ENCODE measurements at regions not wholly inside any gene's neighbourhood (a gene's known extent, or its start where the extent isn't known, plus 50 kb on each side); places are given as distances from the start of the nearest gene placed in this dataset.
"Not testable (repeated sequence)": the region's sequence is repeated elsewhere in the genome, so short reads cannot be mapped to it uniquely, and the experiment has no call there.

GRCh38 chr5:17034992-17035391 is 98.9 kb upstream of the MYO10 start:
- DNase-seq (ENCODE audit: low read depth in 1 of 2, low spot score in 1 of 2), result not testable (repeated sequence)

GRCh38 chr5:17037751-17038150 is 101.7 kb upstream of the MYO10 start:
- DNase-seq (ENCODE audit: low read depth in 1 of 2, low spot score in 1 of 2), result no peak

GRCh38 chr5:17039170-17039569 is 103.1 kb upstream of the MYO10 start:
- DNase-seq (ENCODE audit: low read depth in 1 of 2, low spot score in 1 of 2), result no peak

GRCh38 chr5:17042041-17042440 is 106.0 kb upstream of the MYO10 start:
- no peak for DNase-seq (ENCODE audit: low read depth in 1 of 2, low spot score in 1 of 2)

GRCh38 chr5:17046320-17046719 is 110.2 kb upstream of the MYO10 start:
- no peak for DNase-seq (ENCODE audit: low read depth in 1 of 2, low spot score in 1 of 2)

- no peak for DNase-seq (ENCODE audit: low read depth in 1 of 2, low spot score in 1 of 2)
Observed at GRCh38 chr5:17050236-17050635, 114.1 kb upstream of the MYO10 start.

GRCh38 chr5:17054911-17055310 is 118.8 kb upstream of the MYO10 start:
- DNase-seq (ENCODE audit: low read depth in 1 of 2, low spot score in 1 of 2), result no peak

- DNase-seq (ENCODE audit: low read depth in 1 of 2, low spot score in 1 of 2), result no peak
Observed at GRCh38 chr5:17056141-17056631, 120.1 kb upstream of the MYO10 start.

- DNase-seq (ENCODE audit: low read depth in 1 of 2, low spot score in 1 of 2), result no peak
Observed at GRCh38 chr5:17058438-17058837, 122.3 kb upstream of the MYO10 start.

GRCh38 chr5:17061973-17062470 is 125.9 kb upstream of the MYO10 start:
- DNase-seq (ENCODE audit: low read depth in 1 of 2, low spot score in 1 of 2), result no peak

- not testable (repeated sequence) for DNase-seq (ENCODE audit: low read depth in 1 of 2, low spot score in 1 of 2)
Observed at GRCh38 chr5:17062741-17063140, 126.7 kb upstream of the MYO10 start.

- DNase-seq (ENCODE audit: low read depth in 1 of 2, low spot score in 1 of 2), result no peak
Observed at GRCh38 chr5:17064241-17064640, 128.2 kb upstream of the MYO10 start.

- DNase-seq (ENCODE audit: low read depth in 1 of 2, low spot score in 1 of 2), result no peak
Observed at GRCh38 chr5:17065458-17065857, 129.4 kb upstream of the MYO10 start.

- DNase-seq (ENCODE audit: low read depth in 1 of 2, low spot score in 1 of 2), result not testable (repeated sequence)
Observed at GRCh38 chr5:17066026-17066425, 129.9 kb upstream of the MYO10 start.

- no peak for DNase-seq (ENCODE audit: low read depth in 1 of 2, low spot score in 1 of 2)
Observed at GRCh38 chr5:17067657-17068392, 131.7 kb upstream of the MYO10 start.

- DNase-seq (ENCODE audit: low read depth in 1 of 2, low spot score in 1 of 2), result no peak
Observed at GRCh38 chr5:17069995-17070511, 134.0 kb upstream of the MYO10 start.

- no peak for DNase-seq (ENCODE audit: low read depth in 1 of 2, low spot score in 1 of 2)
Observed at GRCh38 chr5:17070647-17071046, 134.6 kb upstream of the MYO10 start.

GRCh38 chr5:17075236-17075635 is 139.1 kb upstream of the MYO10 start:
- DNase-seq (ENCODE audit: low read depth in 1 of 2, low spot score in 1 of 2), result no peak

GRCh38 chr5:17076272-17076671 is 140.2 kb upstream of the MYO10 start:
- DNase-seq (ENCODE audit: low read depth in 1 of 2, low spot score in 1 of 2), result no peak

GRCh38 chr5:17077440-17078233 is 139.8 kb upstream of the BASP1 start:
- no peak for DNase-seq (ENCODE audit: low read depth in 1 of 2, low spot score in 1 of 2)

- no peak for DNase-seq (ENCODE audit: low read depth in 1 of 2, low spot score in 1 of 2)
Observed at GRCh38 chr5:17079562-17079961, 137.9 kb upstream of the BASP1 start.

- no peak for DNase-seq (ENCODE audit: low read depth in 1 of 2, low spot score in 1 of 2)
Observed at GRCh38 chr5:17080361-17080760, 137.1 kb upstream of the BASP1 start.

All from activated CD4-positive, alpha-beta T cell treated with anti-CD3 and anti-CD28 coated beads, Interleukin-2, amount 50 U/mL, for 24 hours (primary cell).